Activated CD8-positive, alpha-beta memory T cell treated with anti-CD3 and anti-CD28 coated beads for 36 hours (primary cell): ENCODE measurements at regions not wholly inside any gene's neighbourhood (a gene's known extent, or its start where the extent isn't known, plus 50 kb on each side); places are given as distances from the start of the nearest gene placed in this dataset.
"Not testable (repeated sequence)": the region's sequence is repeated elsewhere in the genome, so short reads cannot be mapped to it uniquely, and the experiment has no call there.

Experiments used
- CTCF ChIA-PET: fragments of 350-600 bp; sonication (Branson Sonifier 250); formaldehyde crosslinking; loops from one replicate; lab custom pipeline; 2021; ENCODE audit warnings: antibody characterized with exemption; lab: Charles Lee
- POLR2A ChIA-PET: fragments of 350-600 bp; sonication (Branson Sonifier 250); formaldehyde crosslinking; loops from one replicate; lab custom pipeline; 2021; ENCODE audit warnings: antibody characterized with exemption; lab: Charles Lee

DNA sequence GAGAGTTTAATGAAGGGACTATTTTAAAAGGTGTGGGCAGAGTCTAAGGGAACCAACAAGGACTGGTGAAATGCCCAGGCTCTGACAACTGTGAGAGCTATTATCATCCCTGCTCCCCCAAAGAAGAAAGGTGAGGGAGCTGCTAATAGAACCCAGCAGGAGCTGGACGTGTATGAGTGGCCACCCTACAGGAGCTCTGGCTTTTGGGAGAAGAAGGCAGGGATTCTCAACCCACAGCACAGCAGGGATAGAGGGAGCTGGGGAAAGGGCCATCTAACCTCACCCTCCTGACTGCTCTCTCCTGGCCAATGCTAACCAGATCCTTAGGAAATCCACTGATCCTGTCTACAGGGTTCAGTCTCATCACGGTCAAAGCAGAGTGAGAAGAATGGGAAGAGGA lies 57.1 kb downstream of the GRIN2B start:
- ChIA-PET CTCF (no interaction called here), POLR2A (no interaction called here)

DNA sequence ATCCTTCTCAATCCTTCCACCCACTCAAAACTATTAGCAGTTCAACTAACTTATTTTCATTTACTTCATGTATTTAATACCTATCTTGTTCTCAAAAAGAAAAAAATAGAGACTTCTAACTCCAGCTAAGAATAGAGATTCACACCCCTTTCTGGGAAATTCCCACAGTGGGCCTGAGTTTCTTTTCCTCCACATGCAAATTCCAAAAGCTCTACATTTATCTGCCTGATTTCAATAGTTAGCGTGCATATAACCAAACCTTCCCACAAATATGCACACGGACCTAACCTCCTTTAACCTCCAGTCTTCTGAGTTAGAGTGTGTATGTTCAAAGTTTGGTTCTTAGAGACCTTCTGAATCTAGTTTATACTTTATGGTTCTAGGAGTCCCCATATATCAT lies 62.5 kb downstream of the GRIN2B start:
- CTCF ChIA-PET, result no interaction called here
- POLR2A ChIA-PET, result no interaction called here

DNA sequence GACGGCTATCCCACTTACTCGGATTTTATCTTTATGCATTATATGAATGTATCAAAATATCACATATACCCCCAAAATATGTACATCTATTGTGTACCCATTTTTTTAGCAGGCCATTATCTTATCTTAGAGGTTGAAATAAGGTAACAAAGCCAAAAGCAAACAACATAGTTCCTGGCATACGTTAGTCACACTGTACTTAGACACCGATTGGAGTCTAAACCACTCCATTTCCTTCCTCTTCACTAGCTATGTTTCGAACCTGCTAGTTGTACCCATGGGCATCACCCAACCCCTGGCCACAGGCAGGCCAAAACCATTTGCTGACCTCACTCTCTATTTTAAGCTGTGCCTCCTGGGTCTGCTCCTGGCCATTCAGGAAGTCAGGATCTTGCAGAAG lies 66.3 kb downstream of the GRIN2B start:
- POLR2A ChIA-PET, result no interaction called here
- CTCF ChIA-PET, result no interaction called here

- ChIA-PET POLR2A (no interaction called here), CTCF (no interaction called here)
Measured at GRCh38 chr12:13913371-13913770, 68.0 kb downstream of the GRIN2B start.

DNA sequence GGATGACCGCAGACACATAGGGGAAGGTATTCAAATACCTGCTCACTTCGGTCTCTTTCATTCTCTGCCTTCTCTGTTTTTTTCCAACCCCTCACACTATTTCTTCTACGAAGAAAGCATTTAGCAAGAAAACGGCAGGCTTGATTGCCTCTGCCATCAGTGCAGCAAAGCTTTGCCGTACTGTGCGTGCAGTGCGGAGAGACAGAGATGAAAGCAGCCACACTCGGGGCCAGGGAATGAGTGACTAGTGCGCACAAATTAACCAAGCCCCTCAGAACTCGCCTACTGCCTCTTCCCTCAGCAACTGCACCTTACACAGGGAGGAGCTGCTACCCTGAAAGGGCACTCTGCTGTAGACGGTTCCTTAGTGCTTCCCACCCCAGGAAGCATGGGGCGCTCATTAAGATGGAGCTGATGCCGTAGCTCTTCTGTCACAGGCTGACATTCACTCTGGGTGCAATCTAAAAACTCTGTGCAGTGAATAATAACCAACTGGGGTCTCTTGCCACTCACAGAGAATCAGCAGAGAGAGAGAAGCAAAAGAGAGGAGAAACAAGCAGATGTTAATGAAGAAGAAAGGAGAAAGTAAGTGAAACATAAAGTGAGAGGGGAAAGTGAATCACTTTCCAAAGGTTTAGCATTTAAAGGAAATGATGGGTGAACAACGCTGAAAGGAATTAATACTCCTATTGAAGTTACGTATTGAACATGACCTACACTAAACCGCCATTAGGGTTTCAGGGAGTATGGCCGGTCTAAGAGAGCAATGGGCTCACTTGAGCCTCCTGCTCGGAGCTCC lies 69.4 kb downstream of the GRIN2B start:
- CTCF ChIA-PET, result no interaction called here
- POLR2A ChIA-PET, result no interaction called here

- POLR2A ChIA-PET, result no interaction called here
- CTCF ChIA-PET, result no interaction called here
Measured at GRCh38 chr12:13905794-13906193, 75.6 kb downstream of the GRIN2B start.

DNA sequence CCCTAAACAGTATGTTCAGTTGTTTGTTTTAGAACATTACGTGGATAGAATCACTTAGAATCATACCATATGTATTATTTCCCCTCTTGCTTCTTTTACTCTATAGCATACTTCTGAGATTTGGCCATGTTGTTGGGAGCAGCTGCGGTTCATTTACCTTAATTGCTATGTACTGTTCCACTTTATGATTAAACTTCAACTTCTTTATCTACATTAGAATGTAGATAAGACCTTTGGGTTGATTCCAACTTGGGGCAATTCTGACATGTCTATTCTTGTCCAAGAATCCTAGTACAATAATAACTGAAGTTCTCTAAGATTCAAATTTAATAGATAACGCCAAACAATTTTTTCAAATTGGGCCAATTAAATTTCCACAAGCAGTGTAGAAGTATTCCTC lies 80.7 kb downstream of the GRIN2B start:
- POLR2A ChIA-PET, result no interaction called here
- CTCF ChIA-PET, result interaction anchor here (0.6 kb wide), 1 partner anchor 840 kb away, joined by 4 read pairs; no protein-coding TSS in a partner anchor

DNA sequence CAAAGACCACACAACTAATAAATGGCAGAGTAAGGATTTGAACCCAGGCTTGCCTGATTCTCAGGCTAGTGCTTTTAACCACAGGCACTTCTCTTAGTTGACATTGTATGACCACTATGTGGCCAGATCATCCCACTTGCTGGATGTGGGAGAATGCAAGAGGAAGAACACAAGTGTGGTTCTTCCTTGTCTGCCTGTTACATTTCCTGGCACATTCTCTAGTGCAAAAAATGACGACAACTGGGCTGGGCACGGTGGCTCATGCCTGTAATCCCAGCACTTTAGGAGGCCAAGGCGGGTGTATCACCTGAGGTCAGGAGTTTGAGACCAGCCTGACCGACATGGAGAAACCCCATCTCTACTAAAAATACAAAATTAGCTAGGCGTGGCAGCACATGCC lies 83.0 kb downstream of the GRIN2B start:
- CTCF ChIA-PET, POLR2A ChIA-PET: not testable (repeated sequence)

DNA sequence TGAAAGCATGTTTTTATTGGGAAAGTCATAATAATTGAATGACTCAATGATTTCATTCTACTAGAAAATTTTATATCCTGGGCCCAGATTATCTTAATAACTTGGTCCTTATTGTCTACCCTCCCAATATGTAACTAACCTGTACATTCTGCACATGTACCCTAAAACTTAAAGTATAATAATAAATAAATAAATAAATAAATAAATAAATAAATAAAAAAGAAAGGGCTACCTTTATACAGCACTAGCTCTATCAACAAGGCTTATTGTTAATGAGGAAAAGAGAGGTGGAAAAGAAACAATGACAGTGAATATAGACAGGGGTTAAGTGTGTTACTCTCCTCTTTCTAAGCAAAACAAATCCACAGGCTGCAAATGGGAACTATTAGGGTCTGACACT lies 83.6 kb downstream of the GRIN2B start:
- ChIA-PET CTCF (no interaction called here), POLR2A (no interaction called here)

DNA sequence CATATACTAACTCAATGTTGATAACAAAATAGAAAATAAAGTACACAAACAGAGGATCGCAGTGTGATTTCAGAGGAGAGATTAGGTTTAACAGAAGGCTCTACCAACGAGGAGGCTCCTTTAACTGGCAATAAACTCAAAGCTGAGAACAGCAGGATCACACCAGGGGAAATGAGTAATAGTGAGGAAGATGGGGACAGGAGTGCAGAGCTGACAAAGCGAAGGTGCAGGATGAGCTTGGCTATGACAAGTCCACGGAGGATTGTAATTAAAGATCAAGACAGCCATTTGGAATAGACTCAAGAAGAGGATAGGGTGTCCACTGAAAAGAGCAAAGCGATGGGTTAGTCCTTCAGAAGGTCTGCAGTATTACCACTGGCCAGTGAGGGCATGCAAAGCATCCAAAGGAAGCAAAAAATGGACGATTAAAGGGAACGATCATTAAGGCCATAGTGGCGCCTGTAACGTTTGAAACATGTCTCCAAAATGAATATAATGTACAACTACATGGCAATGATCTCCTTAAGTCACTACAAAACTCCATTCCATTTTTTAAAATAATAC lies 85.3 kb downstream of the GRIN2B start:
- CTCF ChIA-PET, result no interaction called here

DNA sequence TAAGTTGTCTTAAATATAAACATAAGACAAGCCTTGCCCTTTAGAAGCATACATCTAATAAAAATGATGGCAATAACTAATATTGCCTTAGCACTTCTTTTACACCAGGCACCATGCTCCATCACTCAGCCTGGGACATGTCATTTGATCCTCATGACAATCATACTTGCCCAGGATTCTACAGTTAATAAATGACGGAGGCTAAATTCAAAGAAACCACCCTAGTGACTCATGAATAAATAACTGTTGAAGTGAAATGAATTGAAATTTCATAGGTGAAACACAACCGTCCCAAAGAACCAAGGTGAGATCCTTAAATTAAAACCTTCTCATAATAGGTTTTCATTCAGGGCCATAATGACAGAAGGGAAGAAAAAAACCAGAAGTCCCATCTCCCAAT lies 89.5 kb downstream of the GRIN2B start:
- CTCF ChIA-PET, result no interaction called here
- POLR2A ChIA-PET, result no interaction called here

More for the DNA sequence above, 85.3 kb downstream of the GRIN2B start:
- POLR2A ChIA-PET, result no interaction called here

DNA sequence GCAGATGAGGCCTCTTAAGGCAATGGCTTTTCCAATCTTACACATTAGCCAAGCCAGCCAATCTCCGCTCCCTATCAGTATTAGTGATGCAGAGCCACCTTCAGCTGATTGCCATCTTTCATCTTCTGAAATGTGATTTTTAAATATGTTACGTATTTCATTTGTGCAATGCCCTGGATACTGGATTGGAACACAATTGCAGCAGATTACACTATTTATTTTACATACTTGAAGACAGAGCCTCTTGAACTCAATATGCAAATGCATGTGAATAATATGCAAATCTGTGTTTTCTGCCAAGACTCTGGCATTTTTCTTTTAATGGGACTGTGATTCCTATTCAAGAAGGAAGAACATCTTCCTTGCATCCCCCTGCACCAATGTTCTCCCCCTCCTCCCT lies 90.5 kb downstream of the GRIN2B start:
- CTCF ChIA-PET, result no interaction called here
- POLR2A ChIA-PET, result no interaction called here

GRCh38 chr12:13887779-13888388 lies 93.5 kb downstream of the GRIN2B start:
- CTCF ChIA-PET, result no interaction called here
- POLR2A ChIA-PET, result no interaction called here

- ChIA-PET CTCF (no interaction called here), POLR2A (no interaction called here)
Measured at GRCh38 chr12:13882176-13882575, 99.2 kb downstream of the GRIN2B start.

DNA sequence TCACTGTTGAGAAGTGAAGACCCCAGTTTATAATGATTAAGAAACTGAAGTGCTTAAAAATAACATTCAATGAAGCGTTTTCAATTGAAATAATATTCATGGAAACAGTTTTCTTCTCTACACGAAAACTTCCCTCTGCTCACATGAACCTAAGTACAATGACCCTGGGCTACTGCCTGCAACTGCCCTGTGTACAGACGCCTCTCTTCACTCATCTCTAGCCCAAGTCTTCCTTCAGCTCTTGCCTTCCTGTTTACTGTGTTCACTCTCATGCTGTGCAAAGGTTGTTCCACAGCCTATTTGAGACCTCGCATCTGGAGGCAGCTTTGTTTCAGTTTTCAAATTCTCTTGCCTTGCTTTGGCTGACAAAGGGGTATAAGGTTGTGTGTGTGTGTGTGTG lies 100.8 kb downstream of the GRIN2B start:
- CTCF ChIA-PET, result no interaction called here
- POLR2A ChIA-PET, result no interaction called here

DNA sequence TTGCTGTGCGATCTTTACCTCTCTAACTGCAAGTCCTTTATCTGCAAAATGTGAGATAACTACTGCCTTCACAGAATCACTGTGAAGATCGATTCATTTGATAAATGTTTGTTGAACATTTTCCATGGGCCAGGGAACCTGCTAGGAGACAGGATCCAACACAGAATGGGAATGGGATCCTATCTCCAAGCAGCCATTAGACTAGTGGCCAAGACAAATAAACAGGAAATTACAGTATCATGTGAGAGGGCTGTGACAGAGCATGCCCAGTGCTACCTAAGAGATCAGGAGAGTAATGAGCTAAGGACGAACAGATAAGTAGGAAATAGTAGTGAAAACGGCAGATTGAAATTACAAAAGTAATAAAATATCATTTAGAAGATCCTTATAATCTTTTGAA lies 105.7 kb downstream of the GRIN2B start:
- POLR2A ChIA-PET, result no interaction called here
- CTCF ChIA-PET, result no interaction called here

DNA sequence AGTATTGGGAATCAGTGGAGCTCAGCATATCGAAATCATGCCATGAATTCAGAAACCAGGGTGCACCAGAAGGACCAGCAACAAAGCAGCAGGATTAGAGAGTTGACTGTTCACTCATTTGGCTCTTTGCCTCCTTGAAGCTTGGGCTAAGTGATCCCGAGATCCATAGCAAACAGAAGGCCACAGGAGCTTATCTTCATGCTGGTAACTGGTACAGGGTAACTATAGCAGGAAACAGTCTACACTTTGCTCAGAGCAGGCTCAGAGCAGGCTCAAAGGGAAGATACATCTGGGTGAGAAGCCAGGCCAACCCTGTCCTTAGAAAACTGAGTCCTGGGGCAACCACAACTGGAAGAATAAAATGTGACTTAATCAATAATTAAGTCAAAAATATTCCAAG lies 111.1 kb downstream of the GRIN2B start:
- ChIA-PET CTCF (no interaction called here), POLR2A (no interaction called here)

- POLR2A ChIA-PET, result no interaction called here
- CTCF ChIA-PET, result interaction anchor here (0.7 to 1.4 kb wide), 3 partner anchors 23 to 303 kb away, joined by 3 to 4 read pairs (median 4); no protein-coding TSS in a partner anchor
Measured at GRCh38 chr12:13864081-13864673, 117.2 kb downstream of the GRIN2B start.

DNA sequence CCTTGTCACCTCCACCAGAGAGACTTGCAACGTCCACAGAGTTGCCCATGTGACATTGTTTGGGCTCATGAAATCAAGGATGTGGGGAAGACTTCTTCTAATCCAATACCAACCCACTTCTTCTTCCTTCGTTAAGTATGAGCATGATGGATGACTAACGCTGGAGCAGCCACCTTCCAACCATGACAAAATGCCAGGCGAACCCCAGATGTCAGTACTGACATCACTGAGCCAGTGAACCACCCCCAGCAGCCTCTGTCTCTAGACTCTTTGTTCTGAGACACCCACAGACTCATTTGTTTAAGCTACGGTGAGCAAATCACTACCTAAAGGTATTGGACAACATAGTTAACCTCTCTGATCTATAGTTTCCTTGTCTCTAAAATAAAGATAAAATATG lies 123.7 kb downstream of the GRIN2B start:
- POLR2A ChIA-PET, result no interaction called here
- CTCF ChIA-PET, result no interaction called here

- CTCF ChIA-PET, result no interaction called here
- POLR2A ChIA-PET, result no interaction called here
Measured at GRCh38 chr12:13853471-13853870, 127.9 kb downstream of the GRIN2B start.

DNA sequence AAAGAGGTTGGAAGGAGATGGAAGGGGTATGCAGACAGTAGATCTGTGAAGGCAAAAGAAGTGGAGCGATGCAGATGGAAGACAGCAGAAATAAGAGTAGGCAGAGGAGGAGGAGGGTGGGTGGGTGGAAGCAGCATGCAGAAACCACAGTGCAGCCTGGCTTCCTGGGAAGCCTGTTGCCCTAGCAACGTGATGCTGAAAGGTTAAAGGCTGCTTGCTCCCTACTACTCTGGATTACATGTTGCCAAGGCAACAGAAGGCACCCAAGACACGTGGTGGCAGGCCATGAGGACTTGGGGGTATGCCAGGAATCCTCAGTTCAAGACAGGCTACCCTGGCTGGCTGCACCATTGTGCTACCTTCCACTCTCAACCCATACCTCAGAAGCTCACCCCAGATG lies 129.6 kb downstream of the GRIN2B start:
- POLR2A ChIA-PET, result no interaction called here
- CTCF ChIA-PET, result no interaction called here
